Spleen (tissue), 11 donors: ENCODE measurements at regions not wholly inside any gene's neighbourhood (a gene's known extent, or its start where the extent isn't known, plus 50 kb on each side); places are given as distances from the start of the nearest gene placed in this dataset.

Experiments
- DNase-seq: peaks from one replicate; pipeline ENCODE4 v3.0.0-alpha.2; 2020
- H3K27ac ChIP-seq, 8 donors: fragments of 200-600 bp; sonication (generic) in 7 of 8; 1 replicate in 4 of 8; 2 replicates in 4 of 8; pipeline versions ENCODE4 v1.5.0 to v1.8.0; 2016 to 2021; ENCODE audit warnings: inconsistent platforms in 4 of 8, mild to moderate bottlenecking in 4 of 8, moderate library complexity in 1 of 8
- H3K27me3 ChIP-seq, 7 donors: fragments of 200-600 bp; sonication (generic) in 6 of 7; replicated peaks in 1 of 7; 1 replicate in 4 of 7; 2 replicates in 3 of 7; pipeline versions ENCODE4 v1.5.0 to v1.8.0; 2016 to 2021; ENCODE audit warnings: inconsistent platforms in 3 of 7, mild to moderate bottlenecking in 1 of 7
- H3K36me3 ChIP-seq, 6 donors: fragments of 200-600 bp; sonication (generic) in 5 of 6; 1 replicate in 4 of 6; 2 replicates in 2 of 6; pipeline versions ENCODE4 v1.5.0 to v1.8.0; 2016 to 2021; ENCODE audit warnings: inconsistent platforms in 2 of 6
- H3K4me1 ChIP-seq, 6 donors: fragments of 200-600 bp; sonication (generic) in 5 of 6; 1 replicate in 3 of 6; 2 replicates in 3 of 6; pipeline versions ENCODE4 v1.5.0 to v1.8.0; 2016 to 2021; ENCODE audit warnings: inconsistent platforms in 3 of 6
- H3K4me3 ChIP-seq, 8 donors: fragments of 200-600 bp; sonication (generic) in 7 of 8; 1 replicate in 4 of 8; 2 replicates in 4 of 8; pipeline versions ENCODE4 v1.5.0 to v1.8.0; 2016 to 2021; ENCODE audit warnings: inconsistent platforms in 4 of 8, mild to moderate bottlenecking in 4 of 8, moderate library complexity in 2 of 8
- H3K9me3 ChIP-seq, 8 donors: fragments of 200-600 bp; sonication (generic) in 7 of 8; 1 replicate in 4 of 8; 2 replicates in 4 of 8; pipeline versions ENCODE4 v1.5.0 to v1.8.0; 2016 to 2021; ENCODE audit warnings: inconsistent platforms in 4 of 8
- CTCF ChIP-seq, 11 experiments: fragments of 200-600 bp in 7 of 11; fragments of 450-650 bp in 4 of 11; sonication (generic) in 4 of 11; IDR thresholded peaks in 8 of 11; conservative IDR thresholded peaks in 3 of 11; 1 replicate in 7 of 11; 2 replicates in 4 of 11; pipeline versions ENCODE4 v1.4.0 to v1.8.0; 2016 to 2021; ENCODE audit warnings: antibody characterized with exemption in 11 of 11, inconsistent platforms in 4 of 11, mild to moderate bottlenecking in 1 of 11
- POLR2A ChIP-seq, 3 donors: fragments of 450-650 bp; IDR thresholded peaks; one replicate each; pipeline ENCODE4 v1.5.1; 2017; ENCODE audit warnings: antibody characterized with exemption in 3 of 3, mild to moderate bottlenecking in 1 of 3
- POLR2AphosphoS5 ChIP-seq, 3 donors: sonication (generic); formaldehyde crosslinking; IDR thresholded peaks; one replicate each; pipeline ENCODE4 v1.5.1; 2017; ENCODE audit warnings: antibody characterized with exemption in 3 of 3
- WGBS, 5 donors: extraction: QIAGEN DNeasy Blood & Tissue Kit in 3 of 5; methylation state at CpG; one replicate each; pipeline versions ENCODE4 v1.1.5 to v1.1.7; 2013 to 2018; 5-methylcytosine and 5-hydroxymethylcytosine counted together
- intact Hi-C: fragments of 100-400 bp; cut with DNase I; formaldehyde crosslinking; loops from one replicate; pipeline ENCODE4 v1.15.0; 2023; ENCODE audit warnings: low total_unique reads
- donor health status: healthy with polysubstance abuse.
- donor health status: DM: no; HTN: no; CAD: no; lungs with moderate emphysema.
- donor health status: DM: no; HTN: no; CAD: no.
- donor health status: Bipolar disorder and iron deficiency.
- donor health status: healthy.
- donor health status: DM: no; HTN: no; CAD: no.
- donor health status: DM: yes; HTN: yes; CAD: no.

DNA sequence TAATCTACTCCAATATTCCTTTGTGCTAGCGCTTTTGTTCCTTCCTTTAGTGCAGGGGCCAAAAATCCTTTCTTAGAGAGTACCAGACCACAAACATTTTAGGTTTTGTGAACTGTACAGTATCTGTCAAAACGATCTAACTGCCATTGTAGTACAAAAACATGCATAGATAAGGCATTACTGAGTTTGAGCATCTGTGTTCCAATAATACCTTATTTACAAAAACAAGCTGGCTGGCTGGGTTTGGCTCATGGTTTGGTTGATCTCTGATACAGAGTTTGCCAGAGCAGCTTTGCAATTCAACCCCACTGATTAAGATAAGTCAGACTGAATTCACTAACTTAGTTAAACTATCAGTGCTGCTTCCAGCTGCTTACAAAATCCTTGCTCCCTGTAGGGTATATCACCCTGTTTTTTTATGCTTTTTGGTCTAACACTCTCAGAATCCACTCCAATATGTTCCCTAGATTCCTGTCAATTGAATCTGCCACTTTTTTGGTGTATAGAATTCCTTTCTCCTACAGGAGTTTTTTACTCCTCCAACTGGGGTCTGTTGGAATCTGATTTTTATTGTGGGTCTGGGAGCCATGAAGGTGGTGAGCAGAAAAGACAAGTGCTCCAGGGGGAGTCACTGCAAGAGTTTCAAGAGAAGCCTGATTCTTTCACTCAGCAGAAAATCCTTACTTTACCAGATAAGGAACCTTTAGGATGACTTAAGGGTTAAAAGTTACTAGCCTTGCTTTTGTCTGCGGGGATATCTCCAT is 1399.4 kb downstream of the EFNB2 start:
- no peaks in the 10 kb centered on the region for H3K36me3 ChIP-seq
- no peak overlapping the region for H3K27ac ChIP-seq
- no peaks in the 10 kb centered on the region for H3K9me3 ChIP-seq
- H3K27me3 ChIP-seq, result no peaks in the 10 kb centered on the region
- whole genome bisulfite sequencing, 5 donors, result 61 to 70% (median 63%) methylated on average over 3 of the region's 3 CpGs
- no peak overlapping the region for H3K4me3 ChIP-seq
- no peak for DNase-seq
- intact Hi-C loops, result no loop called here
- H3K4me1 ChIP-seq, result peaks cover 0 to 18% (median 7%) of the 10 kb centered on the region in 6 donors
- TF ChIP-seq POLR2A (IDR thresholded peaks at IDR 0.05) (no peak), CTCF (IDR thresholded peaks at IDR 0.05 in 8 of 11, conservative IDR thresholded peaks at IDR 0.05 in 3 of 11) (no peak), POLR2AphosphoS5 (IDR thresholded peaks at IDR 0.05) (no peak)

GRCh38 chr13:105127732-105128131 is 1407.7 kb downstream of the EFNB2 start:
- TF ChIP-seq POLR2AphosphoS5 (IDR thresholded peaks at IDR 0.05), result no peak
- no peak for TF ChIP-seq POLR2A (IDR thresholded peaks at IDR 0.05)
- TF ChIP-seq CTCF (IDR thresholded peaks at IDR 0.05 in 8 of 11, conservative IDR thresholded peaks at IDR 0.05 in 3 of 11), result no peak
- intact Hi-C loops, result no loop called here
- Histone ChIP-seq H3K36me3 (no peaks in the 10 kb centered on the region), H3K4me1 (no peaks in the 10 kb centered on the region), H3K27me3 (no peaks in the 10 kb centered on the region), H3K4me3 (no peak overlapping the region), H3K27ac (no peak overlapping the region), H3K9me3 (no peaks in the 10 kb centered on the region)
- WGBS, 5 donors, result 62 to 82% (median 73%) methylated on average over 2 of the region's 2 CpGs
- no peak for DNase-seq

- Histone ChIP-seq H3K27ac (no peak overlapping the region), H3K36me3 (no peaks in the 10 kb centered on the region), H3K4me1 (no peaks in the 10 kb centered on the region), H3K9me3 (no peaks in the 10 kb centered on the region), H3K4me3 (no peak overlapping the region), H3K27me3 (no peaks in the 10 kb centered on the region)
- WGBS, 5 donors, result 63 to 75% (median 67%) methylated on average over 4 of the region's 4 CpGs
- intact Hi-C loops, result no loop called here
- TF ChIP-seq POLR2AphosphoS5 (IDR thresholded peaks at IDR 0.05), result no peak
- DNase-seq, result no peak
Observed at GRCh38 chr13:105121221-105121620, 1414.2 kb downstream of the EFNB2 start.

DNA sequence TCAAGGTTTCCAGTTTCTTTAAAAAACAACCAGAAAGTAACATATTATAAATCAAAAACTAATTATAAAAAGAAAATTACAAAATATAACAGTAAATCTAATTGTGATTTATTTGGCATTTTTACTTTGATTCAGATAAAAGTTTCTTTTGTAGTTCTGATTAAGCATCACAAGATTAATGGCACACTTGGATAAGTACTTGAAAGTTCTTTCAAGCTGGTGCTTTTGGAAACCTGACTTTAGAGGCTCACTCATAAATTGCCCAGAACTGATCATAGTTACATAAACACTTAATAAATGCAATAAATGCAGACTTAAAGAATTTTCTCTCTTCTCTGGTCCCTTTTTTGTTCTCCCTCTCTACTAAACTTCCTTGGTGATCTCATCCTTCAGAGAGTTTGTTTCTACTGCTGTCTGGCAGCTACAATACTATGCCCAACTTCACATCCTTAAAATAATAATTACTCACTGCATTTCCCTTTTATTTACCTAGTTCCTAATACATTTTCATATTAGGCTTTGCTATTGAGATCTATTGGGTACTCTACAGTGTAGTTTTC is 1417.0 kb downstream of the EFNB2 start:
- intact Hi-C loops, result no loop called here
- no peaks in the 10 kb centered on the region for H3K4me1 ChIP-seq
- no peak overlapping the region for H3K4me3 ChIP-seq
- peaks cover 0 to 14% (median 0%) of the 10 kb centered on the region in 8 donors for H3K9me3 ChIP-seq
- no peak for TF ChIP-seq CTCF (IDR thresholded peaks at IDR 0.05 in 8 of 11, conservative IDR thresholded peaks at IDR 0.05 in 3 of 11)
- no peak for TF ChIP-seq POLR2A (IDR thresholded peaks at IDR 0.05)
- no peak for TF ChIP-seq POLR2AphosphoS5 (IDR thresholded peaks at IDR 0.05)
- no peaks in the 10 kb centered on the region for H3K36me3 ChIP-seq
- no peaks in the 10 kb centered on the region for H3K27me3 ChIP-seq
- no peak overlapping the region for H3K27ac ChIP-seq
- no peak for DNase-seq
